Tibial artery (tissue), 4 donors: ENCODE measurements at regions not wholly inside any gene's neighbourhood (a gene's known extent, or its start where the extent isn't known, plus 50 kb on each side); places are given as distances from the start of the nearest gene placed in this dataset.
"Not testable (repeated sequence)": the region's sequence is repeated elsewhere in the genome, so short reads cannot be mapped to it uniquely, and the experiment has no call there.

ENCODE experiments used
- DNase-seq, 2 donors: peaks; one replicate each; pipeline ENCODE4 v3.0.0-alpha.2; 2019
- H3K27ac ChIP-seq, 2 donors: fragments of 200-600 bp; sonication (generic) in 1 of 2; 1 replicate in 1 of 2; 2 replicates in 1 of 2; pipeline ENCODE4 v1.5.1; 2018 to 2019; ENCODE audit warnings: mild to moderate bottlenecking in 1 of 2
- H3K27me3 ChIP-seq, 2 donors: fragments of 200-600 bp; sonication (generic) in 1 of 2; one replicate each; pipeline versions ENCODE4 v1.5.1 to v1.6.0; 2016 to 2019
- H3K36me3 ChIP-seq, 3 donors: fragments of 200-600 bp; sonication (generic) in 2 of 3; one replicate each; pipeline ENCODE4 v1.5.1; 2016 to 2019; ENCODE audit warnings: mild to moderate bottlenecking in 2 of 3
- H3K4me1 ChIP-seq, 4 donors: fragments of 200-600 bp; sonication (generic) in 2 of 4; 1 replicate in 3 of 4; 2 replicates in 1 of 4; pipeline ENCODE4 v1.5.1; 2016 to 2019
- H3K4me3 ChIP-seq, 2 donors: fragments of 200-600 bp; sonication (generic) in 1 of 2; 1 replicate in 1 of 2; 2 replicates in 1 of 2; pipeline ENCODE4 v1.5.1; 2018 to 2019; ENCODE audit warnings: mild to moderate bottlenecking in 2 of 2
- H3K9me3 ChIP-seq, 3 donors: fragments of 200-600 bp; sonication (generic) in 1 of 3; one replicate each; pipeline ENCODE4 v1.5.1; 2016 to 2019
- intact Hi-C: fragments of 100-400 bp; cut with DNase I; formaldehyde crosslinking; loops from one replicate; pipeline ENCODE4 v1.15.0; 2023; ENCODE audit warnings: low total_unique reads
- TF ChIP-seq, protein P1 (sequence below), 2 experiments: fragments of 200-600 bp in 1 of 2; fragments of 450-650 bp in 1 of 2; IDR thresholded peaks; one replicate each; pipeline ENCODE4 v1.5.1; 2017 to 2019; ENCODE audit warnings: antibody characterized with exemption in 2 of 2, mild to moderate bottlenecking in 1 of 2, moderate library complexity in 1 of 2

DNA sequence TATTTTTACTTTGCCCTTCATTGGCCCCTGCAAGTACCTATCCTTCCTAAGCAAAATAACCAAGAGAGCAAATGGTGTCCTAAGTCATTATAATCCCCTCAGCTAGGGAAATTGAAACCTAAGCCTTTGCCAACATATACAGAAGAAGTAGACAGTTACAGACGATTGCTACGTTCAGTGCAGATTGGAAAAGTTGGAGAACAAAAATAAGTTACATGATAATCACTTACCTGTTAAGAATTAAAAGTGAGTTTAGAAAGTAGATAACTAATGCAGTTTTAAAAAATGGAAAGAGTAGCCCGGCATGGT lies 244.8 kb downstream of the MPDZ start:
- peak overlapping the region; percentile 36 to 37 for H3K4me3 ChIP-seq
- H3K27ac ChIP-seq, result no peak overlapping the region
- no peaks in the 10 kb centered on the region for H3K27me3 ChIP-seq
- no peaks in the 10 kb centered on the region for H3K9me3 ChIP-seq
- H3K4me1 ChIP-seq, result peaks cover 0 to 7% (median 3%) of the 10 kb centered on the region in 4 donors
- DNase-seq, result no peak
- intact Hi-C loops, result loop anchor here (10.0 kb wide), 1 partner anchor 310 kb away; no protein-coding TSS in a partner anchor
- TF ChIP-seq, protein P1, sequence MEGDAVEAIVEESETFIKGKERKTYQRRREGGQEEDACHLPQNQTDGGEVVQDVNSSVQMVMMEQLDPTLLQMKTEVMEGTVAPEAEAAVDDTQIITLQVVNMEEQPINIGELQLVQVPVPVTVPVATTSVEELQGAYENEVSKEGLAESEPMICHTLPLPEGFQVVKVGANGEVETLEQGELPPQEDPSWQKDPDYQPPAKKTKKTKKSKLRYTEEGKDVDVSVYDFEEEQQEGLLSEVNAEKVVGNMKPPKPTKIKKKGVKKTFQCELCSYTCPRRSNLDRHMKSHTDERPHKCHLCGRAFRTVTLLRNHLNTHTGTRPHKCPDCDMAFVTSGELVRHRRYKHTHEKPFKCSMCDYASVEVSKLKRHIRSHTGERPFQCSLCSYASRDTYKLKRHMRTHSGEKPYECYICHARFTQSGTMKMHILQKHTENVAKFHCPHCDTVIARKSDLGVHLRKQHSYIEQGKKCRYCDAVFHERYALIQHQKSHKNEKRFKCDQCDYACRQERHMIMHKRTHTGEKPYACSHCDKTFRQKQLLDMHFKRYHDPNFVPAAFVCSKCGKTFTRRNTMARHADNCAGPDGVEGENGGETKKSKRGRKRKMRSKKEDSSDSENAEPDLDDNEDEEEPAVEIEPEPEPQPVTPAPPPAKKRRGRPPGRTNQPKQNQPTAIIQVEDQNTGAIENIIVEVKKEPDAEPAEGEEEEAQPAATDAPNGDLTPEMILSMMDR (IDR thresholded peaks at IDR 0.05), result no peak
- no peaks in the 10 kb centered on the region for H3K36me3 ChIP-seq

DNA sequence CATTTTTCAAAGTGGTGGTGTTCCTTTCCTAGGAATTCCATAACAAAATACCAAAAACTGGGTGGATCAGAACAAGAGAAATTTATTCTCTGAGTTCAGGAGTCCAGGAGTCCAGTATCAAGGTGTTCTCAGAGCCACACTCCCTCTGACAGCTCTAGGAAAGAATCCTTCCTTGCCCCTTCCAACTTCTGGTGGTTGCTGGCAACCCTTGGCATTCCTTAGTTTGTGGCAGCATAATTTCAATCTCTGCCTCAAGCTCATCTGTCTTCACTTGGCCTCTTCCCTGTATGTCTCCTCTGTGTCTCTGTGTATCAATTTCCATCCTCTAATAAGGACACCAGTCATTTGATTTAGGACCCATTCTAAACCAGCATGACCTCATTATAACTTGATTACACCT lies 243.7 kb downstream of the MPDZ start:
- Histone ChIP-seq H3K4me1 (peaks cover 0 to 7% (median 3%) of the 10 kb centered on the region in 4 donors), H3K27me3 (no peaks in the 10 kb centered on the region), H3K36me3 (no peaks in the 10 kb centered on the region), H3K4me3 (no peak overlapping the region), H3K9me3 (no peaks in the 10 kb centered on the region), H3K27ac (no peak overlapping the region)
- DNase-seq, result no peak
- intact Hi-C loops, result loop anchor here (10.0 kb wide), 1 partner anchor 309 kb away; no protein-coding TSS in a partner anchor
- TF ChIP-seq, protein P1 (IDR thresholded peaks at IDR 0.05), result no peak

DNA sequence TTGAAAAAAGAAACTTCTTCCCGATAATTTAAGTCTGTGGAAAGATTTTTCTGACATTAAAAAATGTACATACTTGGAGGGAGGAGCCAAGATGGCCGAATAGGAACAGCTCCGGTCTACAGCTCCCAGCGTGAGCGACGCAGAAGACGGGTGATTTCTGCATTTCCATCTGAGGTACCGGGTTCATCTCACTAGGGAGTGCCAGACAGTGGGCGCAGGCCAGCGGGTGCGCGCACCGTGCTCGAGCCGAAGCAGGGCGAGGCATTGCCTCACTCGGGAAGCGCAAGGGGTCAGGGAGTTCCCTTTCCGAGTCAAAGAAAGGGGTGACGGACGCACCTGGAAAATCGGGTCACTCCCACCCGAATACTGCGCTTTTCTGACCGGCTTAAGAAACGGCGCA lies 241.7 kb downstream of the MPDZ start:
- H3K27ac ChIP-seq, H3K4me3 ChIP-seq, H3K4me1 ChIP-seq, H3K36me3 ChIP-seq, DNase-seq, H3K27me3 ChIP-seq, H3K9me3 ChIP-seq: not testable (repeated sequence)
- intact Hi-C loops, result loop anchor here (10.0 kb wide), 1 partner anchor 307 kb away; no protein-coding TSS in a partner anchor

DNA sequence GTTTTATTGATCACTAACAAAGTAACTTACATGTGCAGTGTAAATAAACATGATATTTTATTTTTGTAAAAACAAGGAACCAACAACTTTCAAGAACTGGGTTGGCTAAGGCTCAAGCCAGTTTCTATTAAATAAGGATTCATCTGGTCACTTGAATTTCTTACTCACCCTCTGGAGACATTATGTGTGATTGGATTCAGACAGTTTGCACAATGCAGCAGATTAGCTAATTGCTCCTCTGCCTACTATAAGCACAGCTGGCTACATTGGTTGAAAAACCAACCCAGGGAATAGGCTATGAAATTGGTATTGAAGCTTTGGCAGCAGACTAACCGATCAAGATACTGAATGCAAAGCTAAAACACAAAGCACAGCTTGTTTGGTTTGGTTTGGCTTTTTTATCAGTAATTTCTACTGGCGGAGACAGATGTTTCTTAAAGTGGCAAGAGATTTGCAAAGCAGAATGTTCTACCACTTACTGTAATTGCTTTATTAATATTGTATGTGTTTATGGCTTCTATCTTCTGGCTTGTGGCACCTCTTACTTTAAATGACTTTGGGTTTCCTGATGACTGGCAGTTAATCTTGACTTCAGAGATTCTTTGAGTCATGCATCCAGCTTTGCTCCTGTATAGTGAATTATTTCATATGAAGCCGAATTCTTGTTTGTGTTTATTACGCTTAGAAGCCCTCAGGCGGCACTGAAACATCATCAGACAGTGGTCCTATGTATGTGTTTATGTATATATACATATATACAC lies 231.5 kb downstream of the MPDZ start:
- H3K36me3 ChIP-seq, result no peaks in the 10 kb centered on the region
- no peak for DNase-seq
- TF ChIP-seq, protein P1 (IDR thresholded peaks at IDR 0.05), result no peak
- no peaks in the 10 kb centered on the region for H3K27me3 ChIP-seq
- no peaks in the 10 kb centered on the region for H3K9me3 ChIP-seq
- no peak overlapping the region for H3K27ac ChIP-seq
- no peaks in the 10 kb centered on the region for H3K4me1 ChIP-seq
- H3K4me3 ChIP-seq, result no peak overlapping the region
- intact Hi-C loops, result no loop called here

DNA sequence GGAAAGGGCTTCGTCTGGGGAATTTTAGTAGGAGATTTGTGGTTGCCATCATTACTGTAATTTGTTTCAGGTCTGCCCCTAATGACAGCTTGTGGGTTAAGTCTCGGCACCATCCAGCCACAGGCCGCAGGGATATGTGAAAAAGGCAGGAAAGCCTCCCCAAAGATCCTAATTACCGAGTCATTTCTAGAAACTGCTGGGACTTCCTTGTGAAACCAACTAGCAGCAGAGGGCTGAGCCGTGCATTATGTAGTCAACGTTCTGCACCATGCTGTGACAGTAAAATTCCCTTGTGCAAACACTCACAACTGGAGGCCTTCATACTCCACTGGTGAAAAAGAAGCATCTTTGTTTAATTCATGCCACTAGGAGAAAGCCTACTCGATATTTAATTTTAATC lies 230.3 kb downstream of the MPDZ start:
- TF ChIP-seq, protein P1 (IDR thresholded peaks at IDR 0.05), result no peak
- Histone ChIP-seq H3K27me3 (no peaks in the 10 kb centered on the region), H3K27ac (no peak overlapping the region), H3K9me3 (no peaks in the 10 kb centered on the region), H3K4me1 (no peaks in the 10 kb centered on the region), H3K4me3 (no peak overlapping the region), H3K36me3 (no peaks in the 10 kb centered on the region)
- DNase-seq, result no peak
- intact Hi-C loops, result no loop called here

GRCh38 chr9:13053504-13053903 lies 226.0 kb downstream of the MPDZ start:
- no peak for DNase-seq
- TF ChIP-seq, protein P1 (IDR thresholded peaks at IDR 0.05), result no peak
- Histone ChIP-seq H3K4me3 (no peak overlapping the region), H3K4me1 (no peaks in the 10 kb centered on the region), H3K27ac (no peak overlapping the region), H3K36me3 (no peaks in the 10 kb centered on the region), H3K27me3 (no peaks in the 10 kb centered on the region), H3K9me3 (no peaks in the 10 kb centered on the region)
- intact Hi-C loops, result no loop called here
